ENCODE measurements at regions not wholly inside any gene's neighbourhood (a gene's known extent, or its start where the extent isn't known, plus 50 kb on each side); places are given as distances from the start of the nearest gene placed in this dataset.

DNA sequence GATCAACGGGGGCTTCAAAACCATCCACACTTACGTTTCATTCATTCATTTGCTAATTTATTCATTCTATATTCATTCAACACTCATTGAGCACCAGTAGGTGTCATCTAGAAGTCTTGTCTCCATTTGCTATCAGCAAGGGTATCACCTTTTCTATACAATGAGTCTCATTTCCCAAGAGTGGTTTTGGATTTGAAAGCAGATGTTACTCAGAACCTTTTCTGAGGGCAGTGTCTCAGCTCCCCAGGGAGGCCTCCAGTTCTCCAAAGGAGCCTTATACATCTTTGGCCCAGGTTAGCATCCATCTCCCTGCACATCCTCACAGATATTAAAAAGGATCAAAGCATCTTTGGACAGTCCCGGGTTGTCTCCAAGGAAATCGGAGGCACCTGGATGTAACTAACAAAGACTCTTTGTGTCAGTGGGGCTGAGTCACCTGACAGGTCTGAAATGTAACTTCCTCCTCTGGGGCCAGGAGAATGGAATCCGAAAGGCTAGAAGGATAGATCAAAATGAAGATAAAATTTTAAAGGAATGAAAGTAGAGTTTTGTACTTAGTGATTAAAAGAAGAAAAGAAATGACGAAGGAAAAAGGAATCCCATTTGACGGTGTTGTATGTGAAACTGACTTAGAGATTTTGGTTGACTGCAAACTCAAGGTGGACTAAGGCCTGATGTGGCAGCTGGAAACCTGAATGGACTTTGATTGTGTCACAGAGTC is 103.0 kb downstream of the VCPKMT start:
- TF ChIP-seq, protein P1, sequence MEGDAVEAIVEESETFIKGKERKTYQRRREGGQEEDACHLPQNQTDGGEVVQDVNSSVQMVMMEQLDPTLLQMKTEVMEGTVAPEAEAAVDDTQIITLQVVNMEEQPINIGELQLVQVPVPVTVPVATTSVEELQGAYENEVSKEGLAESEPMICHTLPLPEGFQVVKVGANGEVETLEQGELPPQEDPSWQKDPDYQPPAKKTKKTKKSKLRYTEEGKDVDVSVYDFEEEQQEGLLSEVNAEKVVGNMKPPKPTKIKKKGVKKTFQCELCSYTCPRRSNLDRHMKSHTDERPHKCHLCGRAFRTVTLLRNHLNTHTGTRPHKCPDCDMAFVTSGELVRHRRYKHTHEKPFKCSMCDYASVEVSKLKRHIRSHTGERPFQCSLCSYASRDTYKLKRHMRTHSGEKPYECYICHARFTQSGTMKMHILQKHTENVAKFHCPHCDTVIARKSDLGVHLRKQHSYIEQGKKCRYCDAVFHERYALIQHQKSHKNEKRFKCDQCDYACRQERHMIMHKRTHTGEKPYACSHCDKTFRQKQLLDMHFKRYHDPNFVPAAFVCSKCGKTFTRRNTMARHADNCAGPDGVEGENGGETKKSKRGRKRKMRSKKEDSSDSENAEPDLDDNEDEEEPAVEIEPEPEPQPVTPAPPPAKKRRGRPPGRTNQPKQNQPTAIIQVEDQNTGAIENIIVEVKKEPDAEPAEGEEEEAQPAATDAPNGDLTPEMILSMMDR (IDR thresholded peaks at IDR 0.05; ENCODE audit: poor library complexity): no peak
- TF ChIP-seq EZH2phosphoT487 (IDR thresholded peaks at IDR 0.05; ENCODE audit: low read depth, severe bottlenecking, unreplicated experiment): no peak
